HEK293T (cell line): ENCODE measurements at regions not wholly inside any gene's neighbourhood (a gene's known extent, or its start where the extent isn't known, plus 50 kb on each side); places are given as distances from the start of the nearest gene placed in this dataset.

ENCODE experiments used
- CTCF ChIA-PET: fragments of 350-600 bp; formaldehyde crosslinking; extraction: SDS; loops from one replicate; lab custom pipeline; 2021; ENCODE audit warnings: antibody characterized with exemption, inconsistent platforms; lab: Yijun Ruan, JAX
- POLR2A ChIA-PET: fragments of 350-600 bp; formaldehyde crosslinking; extraction: SDS; loops from one replicate; lab custom pipeline; 2020; ENCODE audit warnings: antibody characterized with exemption, inconsistent platforms; lab: Yijun Ruan, JAX
- DNase-seq: peaks from one replicate; pipeline ENCODE4 v3.0.0; 2012; ENCODE audit warnings: mixed read lengths; ENCODE audit errors: extremely low spot score
- ARNT ChIP-seq: fragments of 450-650 bp; IDR thresholded peaks from 2 replicates; pipeline ENCODE4 v1.6.1; 2017; ENCODE audit warnings: mild to moderate bottlenecking
- BHLHE40 ChIP-seq: fragments of 450-650 bp; IDR thresholded peaks from 2 replicates; pipeline ENCODE4 v1.6.1; 2016; ENCODE audit warnings: mild to moderate bottlenecking, moderate library complexity, borderline replicate concordance
- CTBP1 ChIP-seq: fragments of 450-650 bp; IDR thresholded peaks from 2 replicates; pipeline ENCODE4 v1.6.1; 2016; ENCODE audit warnings: borderline replicate concordance
- ELF4 ChIP-seq: fragments of 450-650 bp; IDR thresholded peaks from 2 replicates; pipeline ENCODE4 v1.6.1; 2017; ENCODE audit warnings: antibody characterized with exemption
- FOXA1 ChIP-seq: fragments of 450-650 bp; IDR thresholded peaks from 2 replicates; pipeline ENCODE4 v1.6.1; 2016; ENCODE audit warnings: mild to moderate bottlenecking
- FOXK2 ChIP-seq: fragments of 450-650 bp; IDR thresholded peaks from 2 replicates; pipeline ENCODE4 v1.6.1; 2016; ENCODE audit warnings: mild to moderate bottlenecking
- FOXM1 ChIP-seq: fragments of 450-650 bp; IDR thresholded peaks from 2 replicates; pipeline ENCODE4 v1.6.1; 2017; ENCODE audit warnings: mild to moderate bottlenecking, borderline replicate concordance
- HDGF ChIP-seq: fragments of 450-650 bp; IDR thresholded peaks from 2 replicates; pipeline ENCODE4 v1.6.1; 2017; ENCODE audit warnings: antibody characterized with exemption, borderline replicate concordance
- L3MBTL2 ChIP-seq: fragments of 450-650 bp; conservative IDR thresholded peaks from 2 replicates; pipeline ENCODE4 v1.6.1; 2016; ENCODE audit warnings: mild to moderate bottlenecking
- LEF1 ChIP-seq: fragments of 450-650 bp; IDR thresholded peaks from 2 replicates; pipeline ENCODE4 v1.6.1; 2017; ENCODE audit warnings: mild to moderate bottlenecking, borderline replicate concordance
- NFRKB ChIP-seq: fragments of 450-650 bp; IDR thresholded peaks from 2 replicates; pipeline ENCODE4 v1.6.1; 2016; ENCODE audit warnings: mild to moderate bottlenecking, moderate library complexity
- SP1 ChIP-seq: fragments of 450-650 bp; IDR thresholded peaks from 2 replicates; pipeline ENCODE4 v1.6.1; 2017
- SUZ12 ChIP-seq: fragments of 450-650 bp; IDR thresholded peaks from 2 replicates; pipeline ENCODE4 v1.6.1; 2016; ENCODE audit warnings: mild to moderate bottlenecking
- TARDBP ChIP-seq: fragments of 450-650 bp; IDR thresholded peaks from 2 replicates; pipeline ENCODE4 v1.6.1; 2016
- ZNF384 ChIP-seq: fragments of 450-650 bp; IDR thresholded peaks from 2 replicates; pipeline ENCODE4 v1.6.1; 2016
- TF ChIP-seq, protein P1 (sequence below): fragments of 450-650 bp; IDR thresholded peaks from 2 replicates; pipeline ENCODE4 v1.6.1; 2016

GRCh38 chr6:125477844-125478243 is 176.1 kb upstream of the HDDC2 start:
- no peak for TF ChIP-seq BHLHE40
- TF ChIP-seq FOXK2: no peak
- TF ChIP-seq LEF1: no peak
- TF ChIP-seq, protein P1, sequence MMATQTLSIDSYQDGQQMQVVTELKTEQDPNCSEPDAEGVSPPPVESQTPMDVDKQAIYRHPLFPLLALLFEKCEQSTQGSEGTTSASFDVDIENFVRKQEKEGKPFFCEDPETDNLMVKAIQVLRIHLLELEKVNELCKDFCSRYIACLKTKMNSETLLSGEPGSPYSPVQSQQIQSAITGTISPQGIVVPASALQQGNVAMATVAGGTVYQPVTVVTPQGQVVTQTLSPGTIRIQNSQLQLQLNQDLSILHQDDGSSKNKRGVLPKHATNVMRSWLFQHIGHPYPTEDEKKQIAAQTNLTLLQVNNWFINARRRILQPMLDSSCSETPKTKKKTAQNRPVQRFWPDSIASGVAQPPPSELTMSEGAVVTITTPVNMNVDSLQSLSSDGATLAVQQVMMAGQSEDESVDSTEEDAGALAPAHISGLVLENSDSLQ: no peak
- TF ChIP-seq TARDBP: no peak
- no peak for TF ChIP-seq L3MBTL2
- TF ChIP-seq FOXA1: no peak
- no peak for TF ChIP-seq NFRKB
- no peak for TF ChIP-seq HDGF
- TF ChIP-seq SP1: no peak
- TF ChIP-seq SUZ12: no peak
- no peak for TF ChIP-seq ARNT
- TF ChIP-seq ZNF384: no peak
- no peak for TF ChIP-seq FOXM1
- no peak for TF ChIP-seq CTBP1
- ChIA-PET POLR2A (no interaction called here), CTCF (no interaction called here)
- no peak for DNase-seq

- POLR2A ChIA-PET: no interaction called here
- TF ChIP-seq SP1 (no peak), NFRKB (no peak), ZNF384 (no peak), L3MBTL2 (no peak), FOXA1 (no peak), HDGF (no peak), LEF1 (no peak), TARDBP (no peak), ARNT (no peak), ELF4 (no peak), SUZ12 (no peak), FOXM1 (no peak), FOXK2 (no peak), BHLHE40 (no peak), CTBP1 (no peak)
- TF ChIP-seq, protein P1: no peak
- CTCF ChIA-PET: interaction anchor here (1.0 kb wide), 1 partner anchor 34 kb away, joined by 3 read pairs; no protein-coding TSS in a partner anchor
- no peak for DNase-seq
Observed at GRCh38 chr6:125480146-125480545, 178.4 kb upstream of the HDDC2 start.

GRCh38 chr6:125480571-125480970 is 178.8 kb upstream of the HDDC2 start:
- DNase-seq: no peak
- TF ChIP-seq ZNF384 (no peak), SUZ12 (no peak), FOXK2 (no peak), SP1 (no peak), FOXA1 (no peak), L3MBTL2 (no peak), ARNT (no peak), FOXM1 (no peak)
- ChIA-PET POLR2A (no interaction called here), CTCF (interaction anchor here (1.0 kb wide), 1 partner anchor 34 kb away, joined by 3 read pairs; no protein-coding TSS in a partner anchor)

GRCh38 chr6:125481056-125481455 is 179.3 kb upstream of the HDDC2 start:
- CTCF ChIA-PET: no interaction called here
- POLR2A ChIA-PET: no interaction called here
- DNase-seq: no peak
- TF ChIP-seq ARNT: no peak
- no peak for TF ChIP-seq FOXA1
- TF ChIP-seq LEF1: no peak
- no peak for TF ChIP-seq FOXM1
- no peak for TF ChIP-seq NFRKB
- TF ChIP-seq TARDBP: no peak
- no peak for TF ChIP-seq CTBP1
- no peak for TF ChIP-seq ZNF384
- TF ChIP-seq, protein P1: no peak

- TF ChIP-seq SUZ12 (no peak), FOXK2 (no peak), TARDBP (no peak), NFRKB (no peak)
- TF ChIP-seq, protein P1: no peak
- ChIA-PET CTCF (no interaction called here), POLR2A (no interaction called here)
- DNase-seq: no peak
Observed at GRCh38 chr6:125485757-125486156, 184.0 kb upstream of the HDDC2 start.

DNA sequence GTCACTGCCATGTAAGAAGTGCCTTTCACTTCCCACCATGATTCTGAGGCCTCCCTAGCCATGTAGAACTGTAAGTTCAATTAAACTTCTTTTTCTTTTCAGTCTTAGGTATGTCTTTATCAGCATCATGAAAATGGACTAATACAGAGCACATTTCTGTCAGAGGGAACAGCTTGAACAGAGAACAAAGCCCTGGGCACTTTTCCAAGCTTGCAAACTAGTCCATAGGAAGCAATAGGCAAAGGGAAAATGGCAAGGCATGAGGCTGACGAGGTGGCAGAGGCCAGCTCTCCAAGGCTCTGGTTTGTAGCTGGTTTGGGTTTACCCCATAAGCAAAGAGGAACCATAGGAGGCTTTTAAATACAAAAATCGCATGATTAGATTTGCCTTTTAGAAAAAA is 185.1 kb upstream of the HDDC2 start:
- TF ChIP-seq L3MBTL2 (no peak), FOXK2 (no peak), SP1 (no peak), LEF1 (no peak), FOXA1 (no peak), BHLHE40 (no peak), ZNF384 (no peak), TARDBP (no peak), SUZ12 (no peak), CTBP1 (no peak), HDGF (no peak), ARNT (no peak), NFRKB (no peak), FOXM1 (no peak)
- TF ChIP-seq, protein P1: no peak
- DNase-seq: no peak
- ChIA-PET POLR2A (no interaction called here), CTCF (no interaction called here)
